ENCODE measurements at regions not wholly inside any gene's neighbourhood (a gene's known extent, or its start where the extent isn't known, plus 50 kb on each side); places are given as distances from the start of the nearest gene placed in this dataset.

DNA sequence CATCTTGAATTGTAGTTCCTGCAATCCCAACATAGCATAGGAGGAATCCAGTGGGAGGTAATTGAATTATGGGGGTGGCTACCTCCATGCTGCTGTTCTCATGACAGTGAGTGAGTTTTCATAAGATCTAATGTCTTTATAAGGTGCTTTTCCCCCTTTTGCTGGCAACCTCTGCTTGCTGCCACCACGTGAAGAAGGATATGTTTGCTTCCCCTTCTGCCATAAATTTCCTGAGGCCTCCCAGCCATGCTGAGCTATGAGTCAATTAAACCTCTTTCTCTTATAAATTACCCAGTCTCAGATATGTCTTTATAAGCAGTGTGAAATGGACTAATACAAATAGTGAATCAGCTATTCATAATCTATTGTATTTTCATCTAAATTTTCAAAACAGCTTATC is 537.3 kb downstream of the EPHA3 start:
- DNase-seq (ENCODE audit: low spot score, unreplicated experiment), result no peak
- Mint-ChIP-seq H3K4me1 (ENCODE audit: low read depth) (no peaks in the 10 kb centered on the region), H3K9me3 (ENCODE audit: low read depth) (no peaks in the 10 kb centered on the region), H3K27me3 (no peaks in the 10 kb centered on the region), H3K36me3 (ENCODE audit: insufficient read depth) (no peaks in the 10 kb centered on the region), H3K4me3 (ENCODE audit: low read depth) (no peak overlapping the region), H3K27ac (no peak overlapping the region)
- TF ChIP-seq, protein P1, sequence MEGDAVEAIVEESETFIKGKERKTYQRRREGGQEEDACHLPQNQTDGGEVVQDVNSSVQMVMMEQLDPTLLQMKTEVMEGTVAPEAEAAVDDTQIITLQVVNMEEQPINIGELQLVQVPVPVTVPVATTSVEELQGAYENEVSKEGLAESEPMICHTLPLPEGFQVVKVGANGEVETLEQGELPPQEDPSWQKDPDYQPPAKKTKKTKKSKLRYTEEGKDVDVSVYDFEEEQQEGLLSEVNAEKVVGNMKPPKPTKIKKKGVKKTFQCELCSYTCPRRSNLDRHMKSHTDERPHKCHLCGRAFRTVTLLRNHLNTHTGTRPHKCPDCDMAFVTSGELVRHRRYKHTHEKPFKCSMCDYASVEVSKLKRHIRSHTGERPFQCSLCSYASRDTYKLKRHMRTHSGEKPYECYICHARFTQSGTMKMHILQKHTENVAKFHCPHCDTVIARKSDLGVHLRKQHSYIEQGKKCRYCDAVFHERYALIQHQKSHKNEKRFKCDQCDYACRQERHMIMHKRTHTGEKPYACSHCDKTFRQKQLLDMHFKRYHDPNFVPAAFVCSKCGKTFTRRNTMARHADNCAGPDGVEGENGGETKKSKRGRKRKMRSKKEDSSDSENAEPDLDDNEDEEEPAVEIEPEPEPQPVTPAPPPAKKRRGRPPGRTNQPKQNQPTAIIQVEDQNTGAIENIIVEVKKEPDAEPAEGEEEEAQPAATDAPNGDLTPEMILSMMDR (IDR thresholded peaks at IDR 0.05; ENCODE audit: unreplicated experiment), result no peak

- Mint-ChIP-seq H3K27ac (no peak overlapping the region), H3K9me3 (ENCODE audit: low read depth) (no peaks in the 10 kb centered on the region), H3K27me3 (no peaks in the 10 kb centered on the region), H3K4me1 (ENCODE audit: low read depth) (no peaks in the 10 kb centered on the region), H3K4me3 (ENCODE audit: low read depth) (no peak overlapping the region), H3K36me3 (ENCODE audit: insufficient read depth) (no peaks in the 10 kb centered on the region)
- TF ChIP-seq, protein P1 (IDR thresholded peaks at IDR 0.05; ENCODE audit: unreplicated experiment), result no peak
- DNase-seq (ENCODE audit: low spot score, unreplicated experiment), result no peak
These were observed 542.0 kb downstream of the EPHA3 start for GRCh38 chr3:89649431-89649830.

GRCh38 chr3:89654031-89654430 is 546.6 kb downstream of the EPHA3 start:
- H3K4me3 Mint-ChIP-seq (ENCODE audit: low read depth), result no peak overlapping the region
- no peaks in the 10 kb centered on the region for H3K4me1 Mint-ChIP-seq (ENCODE audit: low read depth)
- H3K27me3 Mint-ChIP-seq, result no peaks in the 10 kb centered on the region
- H3K9me3 Mint-ChIP-seq (ENCODE audit: low read depth), result peaks cover 23% of the 10 kb centered on the region
- DNase-seq (ENCODE audit: low spot score, unreplicated experiment), result no peak
- TF ChIP-seq, protein P1 (IDR thresholded peaks at IDR 0.05; ENCODE audit: unreplicated experiment), result no peak
- no peak overlapping the region for H3K27ac Mint-ChIP-seq
- no peaks in the 10 kb centered on the region for H3K36me3 Mint-ChIP-seq (ENCODE audit: insufficient read depth)

DNA sequence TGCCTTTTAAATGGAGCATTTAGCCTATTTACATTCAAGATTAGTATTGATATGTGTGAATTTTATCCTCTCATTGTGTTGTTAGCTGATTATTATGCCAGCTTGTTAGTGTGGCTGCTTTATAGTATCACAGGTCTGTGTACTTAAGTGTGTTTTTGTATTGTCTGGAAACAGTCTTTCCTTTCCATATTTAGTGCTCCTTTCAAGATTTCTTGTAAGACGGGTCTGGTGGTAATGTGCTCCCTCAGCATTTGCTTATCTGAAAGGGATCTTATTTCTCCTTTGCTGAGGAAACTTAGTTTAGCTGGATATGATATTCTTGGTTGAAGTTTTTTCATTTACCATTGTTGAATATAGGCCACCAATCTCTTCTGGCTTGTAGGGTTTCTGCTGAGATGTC is 549.0 kb downstream of the EPHA3 start:
- no peak for DNase-seq (ENCODE audit: low spot score, unreplicated experiment)
- Mint-ChIP-seq H3K4me1 (ENCODE audit: low read depth) (no peaks in the 10 kb centered on the region), H3K27ac (no peak overlapping the region), H3K36me3 (ENCODE audit: insufficient read depth) (no peaks in the 10 kb centered on the region), H3K4me3 (ENCODE audit: low read depth) (no peak overlapping the region), H3K9me3 (ENCODE audit: low read depth) (peaks cover 23% of the 10 kb centered on the region), H3K27me3 (no peaks in the 10 kb centered on the region)
- TF ChIP-seq, protein P1 (IDR thresholded peaks at IDR 0.05; ENCODE audit: unreplicated experiment), result no peak

- peaks cover 5% of the 10 kb centered on the region for H3K4me1 Mint-ChIP-seq (ENCODE audit: low read depth)
- TF ChIP-seq, protein P1 (IDR thresholded peaks at IDR 0.05; ENCODE audit: unreplicated experiment), result no peak
- no peak overlapping the region for H3K4me3 Mint-ChIP-seq (ENCODE audit: low read depth)
- DNase-seq (ENCODE audit: low spot score, unreplicated experiment), result no peak
- H3K9me3 Mint-ChIP-seq (ENCODE audit: low read depth), result no peaks in the 10 kb centered on the region
- no peaks in the 10 kb centered on the region for H3K36me3 Mint-ChIP-seq (ENCODE audit: insufficient read depth)
- no peak overlapping the region for H3K27ac Mint-ChIP-seq
- no peaks in the 10 kb centered on the region for H3K27me3 Mint-ChIP-seq
These were observed 572.3 kb downstream of the EPHA3 start for GRCh38 chr3:89679686-89680085.
